Gastroesophageal sphincter (tissue), 4 donors: ENCODE measurements at regions not wholly inside any gene's neighbourhood (a gene's known extent, or its start where the extent isn't known, plus 50 kb on each side); places are given as distances from the start of the nearest gene placed in this dataset.
A peak's percentile ranks its signal among the peaks of the same experiment; 100 is the strongest.

ENCODE experiments used
- ATAC-seq: fragments of 150-250 bp; one replicate; pipeline ENCODE4 v1.9.1; 2016; ENCODE audit warnings: mild to moderate bottlenecking, moderate library complexity
- H3K27ac ChIP-seq, 4 donors: fragments of 200-600 bp; sonication (generic) in 3 of 4; 1 replicate in 3 of 4; 2 replicates in 1 of 4; pipeline ENCODE4 v1.5.1; 2016 to 2019
- H3K27me3 ChIP-seq: fragments of 200-600 bp; sonication (generic); one replicate; pipeline ENCODE4 v1.5.1; 2019
- H3K36me3 ChIP-seq, 2 donors: fragments of 200-600 bp; sonication (generic); one replicate each; pipeline ENCODE4 v1.5.1; 2019; ENCODE audit warnings: control low read depth in 1 of 2
- H3K4me1 ChIP-seq, 3 donors: fragments of 200-600 bp; sonication (generic); 1 replicate in 2 of 3; 2 replicates in 1 of 3; pipeline ENCODE4 v1.5.1; 2016 to 2019; ENCODE audit warnings: control low read depth in 2 of 3
- H3K4me3 ChIP-seq, 2 donors: fragments of 200-600 bp; sonication (generic); one replicate each; pipeline ENCODE4 v1.5.1; 2019; ENCODE audit warnings: mild to moderate bottlenecking in 1 of 2, moderate library complexity in 1 of 2
- H3K9me3 ChIP-seq, 3 donors: fragments of 200-600 bp; sonication (generic); one replicate each; pipeline ENCODE4 v1.5.1; 2017 to 2019; ENCODE audit warnings: control low read depth in 2 of 3
- CTCF ChIP-seq, 4 experiments: fragments of 200-600 bp in 2 of 4; fragments of 450-650 bp in 2 of 4; sonication (generic) in 1 of 4; IDR thresholded peaks; one replicate each; pipeline ENCODE4 v1.5.1; 2017 to 2019; ENCODE audit warnings: antibody characterized with exemption in 4 of 4, mild to moderate bottlenecking in 2 of 4, moderate library complexity in 2 of 4
- EP300 ChIP-seq: sonication (generic); formaldehyde crosslinking; IDR thresholded peaks from one replicate; pipeline ENCODE4 v1.6.1; 2017; ENCODE audit warnings: antibody characterized with exemption, mild to moderate bottlenecking
- POLR2A ChIP-seq, 2 donors: fragments of 450-650 bp; IDR thresholded peaks; one replicate each; pipeline ENCODE4 v1.6.1; 2017; ENCODE audit warnings: antibody characterized with exemption in 2 of 2, mild to moderate bottlenecking in 2 of 2, moderate library complexity in 1 of 2
- POLR2AphosphoS5 ChIP-seq: sonication (generic); formaldehyde crosslinking; IDR thresholded peaks from one replicate; pipeline ENCODE4 v1.6.1; 2017; ENCODE audit warnings: antibody characterized with exemption
- WGBS, 2 donors: methylation state at CpG; one replicate each; pipeline ENCODE4 v1.1.5; 2018; ENCODE audit warnings: low coverage in 1 of 2; 5-methylcytosine and 5-hydroxymethylcytosine counted together

- peaks cover 0 to 9% of the 10 kb centered on the region in 2 donors for H3K36me3 ChIP-seq
- no peak for TF ChIP-seq POLR2A (IDR thresholded peaks at IDR 0.05)
- TF ChIP-seq EP300, result no peak
- TF ChIP-seq POLR2AphosphoS5, result no peak
- no peak for TF ChIP-seq CTCF (IDR thresholded peaks at IDR 0.05)
- no peak overlapping the region for H3K4me3 ChIP-seq
- peaks cover 0 to 56% (median 3%) of the 10 kb centered on the region in 3 donors for H3K4me1 ChIP-seq
- ATAC-seq, result no peak
- WGBS, 2 donors, result 56% methylated on average over 1 of the region's 5 CpGs; no CpG with 5 or more reads in 1 of the 2 donors
- no peaks in the 10 kb centered on the region for H3K9me3 ChIP-seq
- H3K27ac ChIP-seq, result peak overlapping the region in 1 of 4 donors; percentile 38
- H3K27me3 ChIP-seq, result no peaks in the 10 kb centered on the region
These were observed 253.8 kb downstream of the TNS1 start for GRCh38 chr2:217749008-217749407.

DNA sequence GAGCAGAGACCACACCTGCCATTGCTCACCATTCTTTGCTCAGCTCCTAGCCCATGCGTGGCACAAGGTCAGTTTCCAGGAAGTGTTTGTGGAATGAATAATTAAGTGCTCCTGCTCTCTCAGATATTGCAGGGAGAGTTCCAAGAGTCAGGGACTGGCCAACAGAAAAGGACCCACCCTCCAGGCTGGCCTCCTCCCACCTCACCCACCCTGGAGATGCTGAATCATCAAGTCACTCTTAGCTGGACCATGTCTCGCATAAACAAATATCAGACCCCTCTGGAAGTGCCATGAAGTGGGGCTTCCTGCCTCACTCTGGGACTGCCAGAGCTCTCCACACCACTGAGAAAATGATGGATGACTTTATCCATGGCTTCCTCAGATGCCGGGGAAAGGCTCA is 256.0 kb downstream of the TNS1 start:
- Histone ChIP-seq H3K36me3 (peaks cover 0 to 21% of the 10 kb centered on the region in 2 donors), H3K4me1 (peaks cover 0 to 62% (median 5%) of the 10 kb centered on the region in 3 donors), H3K27me3 (no peaks in the 10 kb centered on the region), H3K9me3 (no peaks in the 10 kb centered on the region), H3K27ac (peak overlapping the region in 1 of 4 donors; percentile 2), H3K4me3 (no peak overlapping the region)
- WGBS, 2 donors, result no CpG with 5 or more reads among the region's 3 CpGs
- TF ChIP-seq POLR2A (IDR thresholded peaks at IDR 0.05), result no peak
- TF ChIP-seq POLR2AphosphoS5, result no peak
- TF ChIP-seq CTCF (IDR thresholded peaks at IDR 0.05), result no peak
- no peak for TF ChIP-seq EP300
- ATAC-seq, result no peak

GRCh38 chr2:217743966-217744761 is 258.6 kb downstream of the TNS1 start:
- 63 to 77% methylated on average over 2 to 4 of the region's 6 CpGs for WGBS, 2 donors
- Histone ChIP-seq H3K27ac (peak overlapping the region in 1 of 4 donors; percentile 31), H3K4me1 (peaks cover 0 to 60% (median 13%) of the 10 kb centered on the region in 3 donors), H3K4me3 (no peak overlapping the region), H3K27me3 (no peaks in the 10 kb centered on the region), H3K9me3 (no peaks in the 10 kb centered on the region), H3K36me3 (peaks cover 0 to 37% of the 10 kb centered on the region in 2 donors)
- TF ChIP-seq EP300, result no peak
- TF ChIP-seq POLR2AphosphoS5, result no peak
- no peak for TF ChIP-seq CTCF (IDR thresholded peaks at IDR 0.05)
- TF ChIP-seq POLR2A (IDR thresholded peaks at IDR 0.05), result no peak
- no peak for ATAC-seq

- ATAC-seq, result no peak
- 86 to 94% methylated on average over 2 of the region's 2 CpGs for WGBS, 2 donors
- Histone ChIP-seq H3K9me3 (no peaks in the 10 kb centered on the region), H3K27ac (peak overlapping the region in 1 of 4 donors; percentile 27), H3K4me3 (no peak overlapping the region), H3K36me3 (peaks cover 0 to 44% of the 10 kb centered on the region in 2 donors), H3K27me3 (no peaks in the 10 kb centered on the region), H3K4me1 (peaks cover 0 to 58% (median 13%) of the 10 kb centered on the region in 3 donors)
- TF ChIP-seq EP300 (no peak), POLR2AphosphoS5 (no peak), CTCF (IDR thresholded peaks at IDR 0.05) (no peak), POLR2A (IDR thresholded peaks at IDR 0.05) (no peak)
These were observed 259.4 kb downstream of the TNS1 start for GRCh38 chr2:217743407-217743806.

- ATAC-seq, result no peak
- no peaks in the 10 kb centered on the region for H3K9me3 ChIP-seq
- H3K4me3 ChIP-seq, result no peak overlapping the region
- TF ChIP-seq EP300 (no peak), POLR2AphosphoS5 (no peak), POLR2A (IDR thresholded peaks at IDR 0.05) (no peak), CTCF (IDR thresholded peaks at IDR 0.05) (no peak)
- 89% methylated on average over 1 to 5 of the region's 5 CpGs for WGBS, 2 donors
- no peaks in the 10 kb centered on the region for H3K27me3 ChIP-seq
- peak overlapping the region in 1 of 4 donors; percentile 62 for H3K27ac ChIP-seq
- peaks cover 0 to 58% (median 13%) of the 10 kb centered on the region in 3 donors for H3K4me1 ChIP-seq
- peaks cover 0 to 50% of the 10 kb centered on the region in 2 donors for H3K36me3 ChIP-seq
These were observed 260.0 kb downstream of the TNS1 start for GRCh38 chr2:217742841-217743240.
